Aorta (tissue), 5 donors: ENCODE measurements at regions not wholly inside any gene's neighbourhood (a gene's known extent, or its start where the extent isn't known, plus 50 kb on each side); places are given as distances from the start of the nearest gene placed in this dataset.

Experiments used
- ATAC-seq: fragments of 200-7000 bp; cut with Tn5 transposase; one replicate; pipeline ENCODE4 v1.9.1; 2022; ENCODE audit warnings: moderate library complexity; ENCODE audit not compliant: low FRiP score
- DNase-seq, 2 donors: peaks; one replicate each; pipeline ENCODE4 v3.0.0-alpha.2; 2020
- H3K27ac ChIP-seq, 2 donors: one replicate each; pipeline ENCODE4 v1.5.1; 2013; ENCODE audit warnings: low read length in 2 of 2, mild to moderate bottlenecking in 2 of 2, moderate library complexity in 2 of 2, control low read depth in 1 of 2, inconsistent platforms in 1 of 2, low read depth in 1 of 2
- H3K27me3 ChIP-seq, 2 donors: one replicate each; pipeline ENCODE4 v1.6.1; 2013; ENCODE audit warnings: control low read depth in 1 of 2, low read length in 1 of 2, mild to moderate bottlenecking in 1 of 2, moderate library complexity in 1 of 2; ENCODE audit not compliant: insufficient read depth in 2 of 2, control insufficient read depth in 1 of 2
- H3K36me3 ChIP-seq, 2 donors: one replicate each; pipeline ENCODE4 v1.6.1; 2013; ENCODE audit warnings: control low read depth in 1 of 2, low read length in 1 of 2, mild to moderate bottlenecking in 1 of 2; ENCODE audit not compliant: insufficient read depth in 2 of 2, control insufficient read depth in 1 of 2
- H3K4me1 ChIP-seq, 2 donors: one replicate each; pipeline ENCODE4 v1.6.1; 2013; ENCODE audit warnings: low read length in 2 of 2, control low read depth in 1 of 2, mild to moderate bottlenecking in 1 of 2, moderate library complexity in 1 of 2; ENCODE audit not compliant: insufficient read depth in 2 of 2, control insufficient read depth in 1 of 2
- H3K4me3 ChIP-seq, 2 donors: one replicate each; pipeline ENCODE4 v1.5.1; 2013; ENCODE audit warnings: low read length in 2 of 2, control low read depth in 1 of 2, mild to moderate bottlenecking in 1 of 2
- H3K9me3 ChIP-seq: one replicate; pipeline ENCODE4 v1.6.1; 2013; ENCODE audit warnings: mild to moderate bottlenecking, low read length; ENCODE audit not compliant: control insufficient read depth
- WGBS, 2 donors: extraction: QIAGEN DNeasy Blood & Tissue Kit; methylation state at CpG; one replicate each; pipeline ENCODE4 v1.1.7; 2013; 5-methylcytosine and 5-hydroxymethylcytosine counted together
- intact Hi-C, 2 donors: fragments of 100-400 bp; cut with DNase I; formaldehyde crosslinking; loops; one replicate each; pipeline versions ENCODE4 v1.14.2 to v1.15.0; 2022
- donor health status: healthy with polysubstance abuse.
- donor health status: Bipolar disorder and iron deficiency.
- donor health status: DM: no; HTN: no; CAD: no.
- donor health status: DM: no; HTN: no; CAD: no.
- donor health status: DM: yes; HTN: yes; CAD: no.

GRCh38 chr22:49010901-49011300, 816.8 kb downstream of the BRD1 start:
- DNase-seq: peak; percentile 44 to 72
- Histone ChIP-seq H3K36me3 (no peaks in the 10 kb centered on the region), H3K4me1 (no peaks in the 10 kb centered on the region), H3K27me3 (no peaks in the 10 kb centered on the region), H3K27ac (peak overlapping the region; percentile 38 to 50), H3K9me3 (no peaks in the 10 kb centered on the region), H3K4me3 (no peak overlapping the region)
- WGBS, 2 donors: 26 to 34% methylated on average over 12 of the region's 12 CpGs
- no peak for ATAC-seq
- intact Hi-C loops: loop anchor here in 1 of 2 donors (5.0 kb wide), 1 partner anchor 434 kb away; no protein-coding TSS in a partner anchor

- H3K4me3 ChIP-seq: no peak overlapping the region
- H3K27me3 ChIP-seq: no peaks in the 10 kb centered on the region
- ATAC-seq (no peak), DNase-seq (peak; percentile 25 to 26)
- intact Hi-C loops: loop anchor here in 1 of 2 donors (5.0 kb wide), 1 partner anchor 433 kb away; no protein-coding TSS in a partner anchor
- H3K9me3 ChIP-seq: no peaks in the 10 kb centered on the region
- H3K4me1 ChIP-seq: no peaks in the 10 kb centered on the region
- 83 to 86% methylated on average over 25 of the region's 25 CpGs for WGBS, 2 donors
- H3K36me3 ChIP-seq: no peaks in the 10 kb centered on the region
- peak overlapping the region; percentile 38 to 50 for H3K27ac ChIP-seq
Observed at GRCh38 chr22:49010070-49010863, 817.4 kb downstream of the BRD1 start.

GRCh38 chr22:49009359-49010063, 818.2 kb downstream of the BRD1 start:
- Histone ChIP-seq H3K4me3 (no peak overlapping the region), H3K9me3 (no peaks in the 10 kb centered on the region), H3K27me3 (no peaks in the 10 kb centered on the region), H3K36me3 (no peaks in the 10 kb centered on the region), H3K4me1 (no peaks in the 10 kb centered on the region), H3K27ac (peak overlapping the region; percentile 25 to 38)
- no peak for ATAC-seq
- 30% methylated on average over 12 of the region's 12 CpGs for WGBS, 2 donors
- intact Hi-C loops: loop anchor here in 1 of 2 donors (5.0 kb wide), 1 partner anchor 432 kb away; no protein-coding TSS in a partner anchor
- peak; percentile 39 to 63 for DNase-seq

GRCh38 chr22:49008682-49009235, 818.9 kb downstream of the BRD1 start:
- Histone ChIP-seq H3K9me3 (no peaks in the 10 kb centered on the region), H3K4me3 (no peak overlapping the region), H3K27ac (peak overlapping the region; percentile 4 to 38), H3K27me3 (no peaks in the 10 kb centered on the region), H3K36me3 (no peaks in the 10 kb centered on the region), H3K4me1 (no peaks in the 10 kb centered on the region)
- 88 to 91% methylated on average over 18 of the region's 18 CpGs for WGBS, 2 donors
- ATAC-seq (no peak), DNase-seq (peak in 1 of 2 donors; percentile 48)
- intact Hi-C loops: no loop called here

- Histone ChIP-seq H3K9me3 (no peaks in the 10 kb centered on the region), H3K27ac (no peak overlapping the region), H3K36me3 (no peaks in the 10 kb centered on the region), H3K4me1 (no peaks in the 10 kb centered on the region), H3K27me3 (no peaks in the 10 kb centered on the region), H3K4me3 (no peak overlapping the region)
- intact Hi-C loops: no loop called here
- WGBS, 2 donors: 89 to 91% methylated on average over 12 of the region's 12 CpGs
- peak in 1 of 2 donors; percentile 69 for DNase-seq
- ATAC-seq: no peak
Observed at GRCh38 chr22:49007013-49007653, 820.5 kb downstream of the BRD1 start.

- Histone ChIP-seq H3K9me3 (no peaks in the 10 kb centered on the region), H3K36me3 (no peaks in the 10 kb centered on the region), H3K27ac (no peak overlapping the region), H3K27me3 (no peaks in the 10 kb centered on the region), H3K4me3 (no peak overlapping the region), H3K4me1 (no peaks in the 10 kb centered on the region)
- ATAC-seq (no peak), DNase-seq (peak in 1 of 2 donors; percentile 57)
- intact Hi-C loops: no loop called here
- WGBS, 2 donors: 88 to 95% methylated on average over 11 of the region's 11 CpGs
Observed at GRCh38 chr22:49006207-49007012, 821.3 kb downstream of the BRD1 start.

- Histone ChIP-seq H3K9me3 (no peaks in the 10 kb centered on the region), H3K36me3 (no peaks in the 10 kb centered on the region), H3K4me1 (no peaks in the 10 kb centered on the region), H3K4me3 (no peak overlapping the region), H3K27me3 (no peaks in the 10 kb centered on the region), H3K27ac (no peak overlapping the region)
- WGBS, 2 donors: 82 to 85% methylated on average over 7 of the region's 7 CpGs
- DNase-seq (peak in 1 of 2 donors; percentile 31), ATAC-seq (no peak)
- intact Hi-C loops: no loop called here
Observed at GRCh38 chr22:49005557-49005956, 822.1 kb downstream of the BRD1 start.
